HCT116 (cell line): ENCODE measurements at regions not wholly inside any gene's neighbourhood (a gene's known extent, or its start where the extent isn't known, plus 50 kb on each side); places are given as distances from the start of the nearest gene placed in this dataset.

Experiments used
- ATAC-seq: fragments of 200-7000 bp; cut with Tn5 transposase; 2 replicates; pipeline ENCODE4 v1.9.1; 2020; ENCODE audit warnings: mild to moderate bottlenecking, moderate library complexity
- BruUV-seq: library from RNA; stranded (reverse); fragments of 400-500 nt; replicated peaks from 2 replicates; lab custom pipeline; 2021; lab: Mats Ljungman, UMichigan
- CTCF ChIA-PET: fragments of 300-600 bp; sonication (Branson Sonifier 250); formaldehyde crosslinking; loops from one replicate; lab custom pipeline; 2021; ENCODE audit warnings: antibody characterized with exemption; lab: Charles Lee
- POLR2A ChIA-PET: fragments of 300-600, 350-600 bp; sonication (Branson Sonifier 250); formaldehyde crosslinking; loops from one replicate; lab custom pipeline; 2021; ENCODE audit warnings: antibody characterized with exemption; lab: Charles Lee
- RAD21 ChIA-PET, 2 experiments: fragments of 300-600 bp; sonication (Branson Sonifier 250); formaldehyde crosslinking; loops; one replicate each; lab custom pipeline; 2023; ENCODE audit warnings: low total read pairs in 2 of 2; ENCODE audit not compliant: uncharacterized antibody in 2 of 2, unreplicated experiment in 2 of 2, low non-redundant PET in 1 of 2; lab: Charles Lee
- DNase-seq: peaks from one replicate; pipeline ENCODE4 v3.0.0-alpha.2; 2010; ENCODE audit warnings: low read depth, low spot score
- H2AFZ ChIP-seq: fragments of 200-600 bp; shearing (Covaris generic), sonication (generic); 2 replicates; pipeline ENCODE4 v1.6.1; 2017; ENCODE audit warnings: low read depth, mixed run types, mixed read lengths, antibody characterized with exemption, low read length; ENCODE audit not compliant: poor library complexity, severe bottlenecking
- H3K27ac ChIP-seq: 2 replicates; pipeline ENCODE4 v1.5.1; 2012; ENCODE audit warnings: low read depth, low read length
- H3K27me3 ChIP-seq: fragments of 200-600 bp; sonication (generic); 2 replicates; pipeline ENCODE4 v1.6.1; 2016; ENCODE audit warnings: mixed run types, low read length, mixed read lengths; ENCODE audit not compliant: insufficient read depth
- H3K36me3 ChIP-seq, 2 experiments: fragments of 200-500 bp in 1 of 2; fragments of 200-600 bp in 1 of 2; sonication (Bioruptor generic) in 1 of 2; sonication (generic) in 1 of 2; 2 replicates each; pipeline versions ENCODE4 v1.5.1 to v1.6.1; 2014 to 2016; ENCODE audit warnings: low read length in 2 of 2, inconsistent platforms in 1 of 2, mixed read lengths in 1 of 2, mixed run types in 1 of 2; ENCODE audit not compliant: insufficient read depth in 2 of 2, control insufficient read depth in 1 of 2
- H3K4me1 ChIP-seq, 2 experiments: fragments of 200-600 bp in 1 of 2; sonication (generic) in 1 of 2; 2 replicates each; pipeline versions ENCODE4 v1.5.1 to v1.6.1; 2012 to 2017; ENCODE audit warnings: low read length in 2 of 2, inconsistent platforms in 1 of 2, mild to moderate bottlenecking in 1 of 2, mixed read lengths in 1 of 2, mixed run types in 1 of 2, moderate library complexity in 1 of 2; ENCODE audit not compliant: insufficient read depth in 2 of 2, control insufficient read depth in 1 of 2
- H3K4me2 ChIP-seq: fragments of 200-600 bp; sonication (generic); 2 replicates; pipeline ENCODE4 v1.6.1; 2017; ENCODE audit warnings: mixed run types, low read length, mixed read lengths
- H3K4me3 ChIP-seq, 2 experiments: fragments of 200-600 bp in 1 of 2; sonication (generic) in 1 of 2; replicated peaks in 1 of 2; 2 replicates each; pipeline ENCODE4 v1.5.1; 2011 to 2016; ENCODE audit warnings: low read length in 2 of 2, control low read depth in 1 of 2, low read depth in 1 of 2, mild to moderate bottlenecking in 1 of 2, mixed read lengths in 1 of 2, mixed run types in 1 of 2
- H3K79me2 ChIP-seq: fragments of 200-600 bp; sonication (generic); 2 replicates; pipeline ENCODE4 v1.6.1; 2017; ENCODE audit warnings: mild to moderate bottlenecking, mixed run types, low read length, moderate library complexity, mixed read lengths; ENCODE audit not compliant: insufficient read depth
- H3K9ac ChIP-seq: fragments of 200-600 bp; sonication (generic); 2 replicates; pipeline ENCODE4 v1.6.1; 2016; ENCODE audit warnings: low read length, mixed read lengths
- H3K9me2 ChIP-seq: fragments of 200-600 bp; sonication (generic), shearing (Covaris generic); 2 replicates; pipeline ENCODE4 v1.6.1; 2017; ENCODE audit warnings: mixed run types, mild to moderate bottlenecking, moderate library complexity; ENCODE audit not compliant: insufficient read depth
- H3K9me3 ChIP-seq, 2 experiments: fragments of 200-500 bp in 1 of 2; fragments of 200-600 bp in 1 of 2; sonication (Bioruptor generic) in 1 of 2; sonication (generic) in 1 of 2; 2 replicates each; pipeline ENCODE4 v1.6.1; 2014 to 2017; ENCODE audit warnings: low read length in 2 of 2, mixed read lengths in 2 of 2, inconsistent platforms in 1 of 2, low read depth in 1 of 2, mild to moderate bottlenecking in 1 of 2, mixed run types in 1 of 2, moderate library complexity in 1 of 2; ENCODE audit not compliant: control insufficient read depth in 1 of 2, insufficient read depth in 1 of 2
- H4K20me1 ChIP-seq: fragments of 200-600 bp; sonication (generic), shearing (Covaris generic); 2 replicates; pipeline ENCODE4 v1.6.1; 2017; ENCODE audit warnings: mixed run types, mild to moderate bottlenecking, moderate library complexity; ENCODE audit not compliant: insufficient read depth
- EGR1 ChIP-seq: IDR thresholded peaks from 2 replicates; pipeline ENCODE4 v1.6.1; 2012; ENCODE audit warnings: low read depth
- ELF1 ChIP-seq: IDR thresholded peaks from 2 replicates; pipeline ENCODE4 v1.6.1; 2012; ENCODE audit warnings: low read depth, borderline replicate concordance
- FOSL1 ChIP-seq: IDR thresholded peaks from 2 replicates; pipeline ENCODE4 v1.6.1; 2012; ENCODE audit warnings: low read depth
- SIN3A ChIP-seq: IDR thresholded peaks from 2 replicates; pipeline ENCODE4 v1.6.1; 2012; ENCODE audit warnings: low read depth
- SP1 ChIP-seq: IDR thresholded peaks from 2 replicates; pipeline ENCODE4 v1.6.1; 2012; ENCODE audit warnings: low read depth
- ZFX ChIP-seq: fragments of 450-650 bp; IDR thresholded peaks from 2 replicates; pipeline ENCODE4 v1.6.1; 2017
- intact Hi-C: fragments of 100-400 bp; cut with micrococcal nuclease; formaldehyde crosslinking; loops from 2 replicates; pipeline ENCODE4 v1.10.0; 2022
- TF ChIP-seq, protein P1 (sequence below): IDR thresholded peaks from 2 replicates; pipeline ENCODE4 v1.6.1; 2012; ENCODE audit warnings: low read depth

DNA sequence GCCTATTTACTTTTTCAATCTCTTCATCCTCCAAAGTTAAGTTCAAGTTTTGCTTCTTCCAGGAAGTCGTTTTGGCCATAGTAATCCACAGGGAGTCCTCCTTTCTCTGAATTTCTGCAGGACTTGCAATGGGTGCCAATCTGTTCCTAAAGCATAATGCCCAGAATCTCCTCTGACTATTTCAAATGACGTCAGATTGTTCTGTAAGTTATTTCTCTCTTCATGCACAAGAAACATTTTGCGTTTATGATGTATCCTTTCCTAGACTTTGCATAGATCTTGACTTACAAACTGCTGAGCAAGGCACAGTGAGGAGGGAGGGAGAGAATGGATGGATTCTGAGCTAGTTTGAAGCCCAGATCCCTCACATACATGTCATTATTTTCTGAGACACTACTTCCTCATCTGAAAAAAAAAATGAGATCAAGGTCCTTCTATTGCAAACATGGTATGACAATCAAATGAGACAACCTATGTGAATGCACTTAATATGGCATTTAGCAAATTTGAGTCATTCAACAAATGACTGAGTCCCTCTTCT lies 103.1 kb downstream of the MEX3B start:
- ATAC-seq, result no peak
- CTCF ChIA-PET, result no interaction called here
- TF ChIP-seq FOSL1 (no peak), EGR1 (no peak), SP1 (no peak), ELF1 (no peak), SIN3A (no peak), ZFX (no peak)
- TF ChIP-seq, protein P1, sequence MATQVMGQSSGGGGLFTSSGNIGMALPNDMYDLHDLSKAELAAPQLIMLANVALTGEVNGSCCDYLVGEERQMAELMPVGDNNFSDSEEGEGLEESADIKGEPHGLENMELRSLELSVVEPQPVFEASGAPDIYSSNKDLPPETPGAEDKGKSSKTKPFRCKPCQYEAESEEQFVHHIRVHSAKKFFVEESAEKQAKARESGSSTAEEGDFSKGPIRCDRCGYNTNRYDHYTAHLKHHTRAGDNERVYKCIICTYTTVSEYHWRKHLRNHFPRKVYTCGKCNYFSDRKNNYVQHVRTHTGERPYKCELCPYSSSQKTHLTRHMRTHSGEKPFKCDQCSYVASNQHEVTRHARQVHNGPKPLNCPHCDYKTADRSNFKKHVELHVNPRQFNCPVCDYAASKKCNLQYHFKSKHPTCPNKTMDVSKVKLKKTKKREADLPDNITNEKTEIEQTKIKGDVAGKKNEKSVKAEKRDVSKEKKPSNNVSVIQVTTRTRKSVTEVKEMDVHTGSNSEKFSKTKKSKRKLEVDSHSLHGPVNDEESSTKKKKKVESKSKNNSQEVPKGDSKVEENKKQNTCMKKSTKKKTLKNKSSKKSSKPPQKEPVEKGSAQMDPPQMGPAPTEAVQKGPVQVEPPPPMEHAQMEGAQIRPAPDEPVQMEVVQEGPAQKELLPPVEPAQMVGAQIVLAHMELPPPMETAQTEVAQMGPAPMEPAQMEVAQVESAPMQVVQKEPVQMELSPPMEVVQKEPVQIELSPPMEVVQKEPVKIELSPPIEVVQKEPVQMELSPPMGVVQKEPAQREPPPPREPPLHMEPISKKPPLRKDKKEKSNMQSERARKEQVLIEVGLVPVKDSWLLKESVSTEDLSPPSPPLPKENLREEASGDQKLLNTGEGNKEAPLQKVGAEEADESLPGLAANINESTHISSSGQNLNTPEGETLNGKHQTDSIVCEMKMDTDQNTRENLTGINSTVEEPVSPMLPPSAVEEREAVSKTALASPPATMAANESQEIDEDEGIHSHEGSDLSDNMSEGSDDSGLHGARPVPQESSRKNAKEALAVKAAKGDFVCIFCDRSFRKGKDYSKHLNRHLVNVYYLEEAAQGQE, result no peak
- TF ChIP-seq, all 23 proteins: peak for 0
- DNase-seq, result no peak
- Histone ChIP-seq H3K9ac (no peak overlapping the region), H3K27me3 (no peaks in the 10 kb centered on the region; the same call in 1 of the 2 replicates), H3K9me2 (no peaks in the 10 kb centered on the region), H3K4me3 (no peak overlapping the region), H3K27ac (no peak overlapping the region), H3K36me3 (no peaks in the 10 kb centered on the region), H3K4me2 (no peak overlapping the region), H3K9me3 (no peaks in the 10 kb centered on the region), H3K79me2 (no peaks in the 10 kb centered on the region), H3K4me1 (no peaks in the 10 kb centered on the region), H2AFZ (no peak overlapping the region), H4K20me1 (no peaks in the 10 kb centered on the region)
- POLR2A ChIA-PET, result interaction anchor here (0.5 kb wide), 1 partner anchor 103 kb away, joined by 3 read pairs; the partner anchor contains the start of gene MEX3B
- intact Hi-C loops, result no loop called here
- no TSS peak for BruUV-seq
- RAD21 ChIA-PET, result no interaction called here
